HCT116 (cell line): ENCODE measurements at regions not wholly inside any gene's neighbourhood (a gene's known extent, or its start where the extent isn't known, plus 50 kb on each side); places are given as distances from the start of the nearest gene placed in this dataset.

Source experiments
- ATAC-seq: fragments of 200-7000 bp; cut with Tn5 transposase; 2 replicates; pipeline ENCODE4 v1.9.1; 2020; ENCODE audit warnings: mild to moderate bottlenecking, moderate library complexity
- BruUV-seq: library from RNA; stranded (reverse); fragments of 400-500 nt; replicated peaks from 2 replicates; lab custom pipeline; 2021; lab: Mats Ljungman, UMichigan
- CTCF ChIA-PET: fragments of 300-600 bp; sonication (Branson Sonifier 250); formaldehyde crosslinking; loops from one replicate; lab custom pipeline; 2021; ENCODE audit warnings: antibody characterized with exemption; lab: Charles Lee
- POLR2A ChIA-PET: fragments of 300-600, 350-600 bp; sonication (Branson Sonifier 250); formaldehyde crosslinking; loops from one replicate; lab custom pipeline; 2021; ENCODE audit warnings: antibody characterized with exemption; lab: Charles Lee
- RAD21 ChIA-PET, 2 experiments: fragments of 300-600 bp; sonication (Branson Sonifier 250); formaldehyde crosslinking; loops; one replicate each; lab custom pipeline; 2023; ENCODE audit warnings: low total read pairs in 2 of 2; ENCODE audit not compliant: uncharacterized antibody in 2 of 2, unreplicated experiment in 2 of 2, low non-redundant PET in 1 of 2; lab: Charles Lee
- DNase-seq: peaks from one replicate; pipeline ENCODE4 v3.0.0-alpha.2; 2010; ENCODE audit warnings: low read depth, low spot score
- H2AFZ ChIP-seq: fragments of 200-600 bp; shearing (Covaris generic), sonication (generic); 2 replicates; pipeline ENCODE4 v1.6.1; 2017; ENCODE audit warnings: low read depth, mixed run types, mixed read lengths, antibody characterized with exemption, low read length; ENCODE audit not compliant: poor library complexity, severe bottlenecking
- H3K27ac ChIP-seq: 2 replicates; pipeline ENCODE4 v1.5.1; 2012; ENCODE audit warnings: low read depth, low read length
- H3K27me3 ChIP-seq: fragments of 200-600 bp; sonication (generic); 2 replicates; pipeline ENCODE4 v1.6.1; 2016; ENCODE audit warnings: mixed run types, low read length, mixed read lengths; ENCODE audit not compliant: insufficient read depth
- H3K36me3 ChIP-seq, 2 experiments: fragments of 200-500 bp in 1 of 2; fragments of 200-600 bp in 1 of 2; sonication (Bioruptor generic) in 1 of 2; sonication (generic) in 1 of 2; 2 replicates each; pipeline versions ENCODE4 v1.5.1 to v1.6.1; 2014 to 2016; ENCODE audit warnings: low read length in 2 of 2, inconsistent platforms in 1 of 2, mixed read lengths in 1 of 2, mixed run types in 1 of 2; ENCODE audit not compliant: insufficient read depth in 2 of 2, control insufficient read depth in 1 of 2
- H3K4me1 ChIP-seq, 2 experiments: fragments of 200-600 bp in 1 of 2; sonication (generic) in 1 of 2; 2 replicates each; pipeline versions ENCODE4 v1.5.1 to v1.6.1; 2012 to 2017; ENCODE audit warnings: low read length in 2 of 2, inconsistent platforms in 1 of 2, mild to moderate bottlenecking in 1 of 2, mixed read lengths in 1 of 2, mixed run types in 1 of 2, moderate library complexity in 1 of 2; ENCODE audit not compliant: insufficient read depth in 2 of 2, control insufficient read depth in 1 of 2
- H3K4me2 ChIP-seq: fragments of 200-600 bp; sonication (generic); 2 replicates; pipeline ENCODE4 v1.6.1; 2017; ENCODE audit warnings: mixed run types, low read length, mixed read lengths
- H3K4me3 ChIP-seq, 2 experiments: fragments of 200-600 bp in 1 of 2; sonication (generic) in 1 of 2; replicated peaks in 1 of 2; 2 replicates each; pipeline ENCODE4 v1.5.1; 2011 to 2016; ENCODE audit warnings: low read length in 2 of 2, control low read depth in 1 of 2, low read depth in 1 of 2, mild to moderate bottlenecking in 1 of 2, mixed read lengths in 1 of 2, mixed run types in 1 of 2
- H3K79me2 ChIP-seq: fragments of 200-600 bp; sonication (generic); 2 replicates; pipeline ENCODE4 v1.6.1; 2017; ENCODE audit warnings: mild to moderate bottlenecking, mixed run types, low read length, moderate library complexity, mixed read lengths; ENCODE audit not compliant: insufficient read depth
- H3K9ac ChIP-seq: fragments of 200-600 bp; sonication (generic); 2 replicates; pipeline ENCODE4 v1.6.1; 2016; ENCODE audit warnings: low read length, mixed read lengths
- H3K9me2 ChIP-seq: fragments of 200-600 bp; sonication (generic), shearing (Covaris generic); 2 replicates; pipeline ENCODE4 v1.6.1; 2017; ENCODE audit warnings: mixed run types, mild to moderate bottlenecking, moderate library complexity; ENCODE audit not compliant: insufficient read depth
- H3K9me3 ChIP-seq, 2 experiments: fragments of 200-500 bp in 1 of 2; fragments of 200-600 bp in 1 of 2; sonication (Bioruptor generic) in 1 of 2; sonication (generic) in 1 of 2; 2 replicates each; pipeline ENCODE4 v1.6.1; 2014 to 2017; ENCODE audit warnings: low read length in 2 of 2, mixed read lengths in 2 of 2, inconsistent platforms in 1 of 2, low read depth in 1 of 2, mild to moderate bottlenecking in 1 of 2, mixed run types in 1 of 2, moderate library complexity in 1 of 2; ENCODE audit not compliant: control insufficient read depth in 1 of 2, insufficient read depth in 1 of 2
- H4K20me1 ChIP-seq: fragments of 200-600 bp; sonication (generic), shearing (Covaris generic); 2 replicates; pipeline ENCODE4 v1.6.1; 2017; ENCODE audit warnings: mixed run types, mild to moderate bottlenecking, moderate library complexity; ENCODE audit not compliant: insufficient read depth
- CBX3 ChIP-seq: IDR thresholded peaks from 2 replicates; pipeline ENCODE4 v1.6.1; 2012; ENCODE audit warnings: low read depth
- CEBPB ChIP-seq: IDR thresholded peaks from 2 replicates; pipeline ENCODE4 v1.6.1; 2012; ENCODE audit warnings: low read depth
- CTCF ChIP-seq, 3 experiments: fragments of 200-600 bp in 1 of 3; sonication (generic) in 1 of 3; IDR thresholded peaks in 2 of 3; conservative IDR thresholded peaks in 1 of 3; 2 replicates each; pipeline ENCODE4 v1.5.1; 2012 to 2017; ENCODE audit warnings: low read depth in 2 of 3, low read length in 2 of 3, antibody characterized with exemption in 1 of 3, borderline replicate concordance in 1 of 3, control low read depth in 1 of 3, mild to moderate bottlenecking in 1 of 3, mixed read lengths in 1 of 3, mixed run types in 1 of 3, moderate library complexity in 1 of 3; ENCODE audit not compliant: insufficient read depth in 1 of 3
- EGR1 ChIP-seq: IDR thresholded peaks from 2 replicates; pipeline ENCODE4 v1.6.1; 2012; ENCODE audit warnings: low read depth
- ELF1 ChIP-seq: IDR thresholded peaks from 2 replicates; pipeline ENCODE4 v1.6.1; 2012; ENCODE audit warnings: low read depth, borderline replicate concordance
- EZH2 ChIP-seq: fragments of 200-600 bp; sonication (generic); IDR thresholded peaks from 2 replicates; pipeline ENCODE4 v1.6.1; 2017; ENCODE audit warnings: antibody characterized with exemption, mixed run types
- EZH2phosphoT487 ChIP-seq: fragments of 200-600 bp; IDR thresholded peaks from 2 replicates; pipeline ENCODE4 v1.6.1; 2018; ENCODE audit warnings: antibody characterized with exemption, borderline replicate concordance
- FOSL1 ChIP-seq: IDR thresholded peaks from 2 replicates; pipeline ENCODE4 v1.6.1; 2012; ENCODE audit warnings: low read depth
- JUND ChIP-seq: IDR thresholded peaks from 2 replicates; pipeline ENCODE4 v1.6.1; 2012
- MAX ChIP-seq: IDR thresholded peaks from 2 replicates; pipeline ENCODE4 v1.6.1; 2012
- POLR2A ChIP-seq: IDR thresholded peaks from 2 replicates; pipeline ENCODE4 v1.7.0; 2011; ENCODE audit warnings: borderline replicate concordance; ENCODE audit not compliant: insufficient read depth, insufficient read length; ENCODE audit errors: extremely low read depth
- POLR2AphosphoS5 ChIP-seq: IDR thresholded peaks from 2 replicates; pipeline ENCODE4 v1.6.1; 2011; ENCODE audit warnings: mild to moderate bottlenecking, low read depth, low read length, moderate library complexity
- RAD21 ChIP-seq: IDR thresholded peaks from 2 replicates; pipeline ENCODE4 v1.6.1; 2012; ENCODE audit warnings: low read depth, mild to moderate bottlenecking
- REST ChIP-seq: IDR thresholded peaks from 2 replicates; pipeline ENCODE4 v1.6.1; 2012; ENCODE audit warnings: low read depth
- SIN3A ChIP-seq: IDR thresholded peaks from 2 replicates; pipeline ENCODE4 v1.6.1; 2012; ENCODE audit warnings: low read depth
- SP1 ChIP-seq: IDR thresholded peaks from 2 replicates; pipeline ENCODE4 v1.6.1; 2012; ENCODE audit warnings: low read depth
- SRF ChIP-seq: IDR thresholded peaks from 2 replicates; pipeline ENCODE4 v1.6.1; 2012; ENCODE audit warnings: low read depth
- TCF7L2 ChIP-seq: IDR thresholded peaks from 2 replicates; pipeline ENCODE4 v1.7.0; 2011; ENCODE audit warnings: borderline replicate concordance, inconsistent platforms; ENCODE audit not compliant: insufficient read depth, insufficient read length; ENCODE audit errors: extremely low read depth
- YY1 ChIP-seq: IDR thresholded peaks from 2 replicates; pipeline ENCODE4 v1.6.1; 2011; ENCODE audit warnings: low read length, low read depth, moderate library complexity, mild to moderate bottlenecking; ENCODE audit not compliant: insufficient replicate concordance; ENCODE audit errors: extremely low read depth
- ZBTB33 ChIP-seq: IDR thresholded peaks from 2 replicates; pipeline ENCODE4 v1.6.1; 2011; ENCODE audit warnings: mild to moderate bottlenecking, low read length, moderate library complexity; ENCODE audit not compliant: insufficient replicate concordance; ENCODE audit errors: extremely low read depth
- ZFX ChIP-seq: fragments of 450-650 bp; IDR thresholded peaks from 2 replicates; pipeline ENCODE4 v1.6.1; 2017
- intact Hi-C: fragments of 100-400 bp; cut with micrococcal nuclease; formaldehyde crosslinking; loops from 2 replicates; pipeline ENCODE4 v1.10.0; 2022

GRCh38 chrX:1072637-1073377 lies 139.6 kb downstream of the CRLF2 start:
- no peak overlapping the region for H2AFZ ChIP-seq
- H3K9me3 ChIP-seq, result no peaks in the 10 kb centered on the region
- H3K27me3 ChIP-seq, result no peaks in the 10 kb centered on the region
- ChIA-PET POLR2A (no interaction called here), RAD21 (no interaction called here), CTCF (no interaction called here)
- intact Hi-C loops, result no loop called here
- peak overlapping the region; percentile 43 for H3K4me2 ChIP-seq
- no peaks in the 10 kb centered on the region for H3K36me3 ChIP-seq
- H3K4me3 ChIP-seq, result peak overlapping the region; percentile 17 to 23; a peak in 3 of 4 replicates
- H3K4me1 ChIP-seq, result no peaks in the 10 kb centered on the region
- no peaks in the 10 kb centered on the region for H4K20me1 ChIP-seq
- no TSS peak for BruUV-seq
- peak; percentile 86 for ATAC-seq
- no peaks in the 10 kb centered on the region for H3K9me2 ChIP-seq
- DNase-seq, result peak; percentile 75
- H3K79me2 ChIP-seq, result no peaks in the 10 kb centered on the region
- no peak overlapping the region for H3K27ac ChIP-seq
- no peak overlapping the region for H3K9ac ChIP-seq
- TF ChIP-seq ZBTB33, result no peak
- TF ChIP-seq ELF1, result no peak
- TF ChIP-seq YY1, result no peak
- no peak for TF ChIP-seq REST
- peak; percentile 59; the same call in 1 of the 2 replicates for TF ChIP-seq CBX3
- TF ChIP-seq EGR1, result 0 out of 2 replicates have a peak, but pooled peaks have one; percentile 21
- no peak for TF ChIP-seq SRF
- TF ChIP-seq JUND, result no peak
- peak; percentile 35; the same call in 1 of the 2 replicates for TF ChIP-seq SP1
- no peak for TF ChIP-seq RAD21
- no peak for TF ChIP-seq EZH2
- no peak for TF ChIP-seq POLR2A
- no peak for TF ChIP-seq SIN3A
- TF ChIP-seq MAX, result 0 out of 2 replicates have a peak, but pooled peaks have one; percentile 20
- 0 out of 2 replicates have a peak, but pooled peaks have one; percentile 9 for TF ChIP-seq POLR2AphosphoS5
- TF ChIP-seq EZH2phosphoT487, result no peak
- TF ChIP-seq CEBPB, result no peak
- TF ChIP-seq TCF7L2, result no peak
- TF ChIP-seq CTCF (IDR thresholded peaks at IDR 0.05 in 2 of 3, conservative IDR thresholded peaks at IDR 0.05 in 1 of 3; ENCODE audit: borderline replicate concordance in 1 of 3, insufficient read depth in 1 of 3, low read depth in 2 of 3, low read length in 2 of 3), result no peak
- TF ChIP-seq FOSL1, result no peak
- TF ChIP-seq ZFX, result no peak
